HL-60 (cell line): ENCODE measurements at regions not wholly inside any gene's neighbourhood (a gene's known extent, or its start where the extent isn't known, plus 50 kb on each side); places are given as distances from the start of the nearest gene placed in this dataset.

ENCODE experiments used
- DNase-seq, 2 experiments: peaks; one replicate each; pipeline ENCODE4 v3.0.0-alpha.2; 2010 to 2020; ENCODE audit warnings: low read depth in 1 of 2, low spot score in 1 of 2
- H3K27ac ChIP-seq: fragments of 250-450 bp; sonication (Bioruptor Pico); replicated peaks from 2 replicates; pipeline ENCODE4 v1.5.1; 2020; ENCODE audit warnings: mild to moderate bottlenecking, moderate library complexity
- H3K27me3 ChIP-seq: fragments of 250-450 bp; sonication (Bioruptor Pico); 2 replicates; pipeline ENCODE4 v1.5.1; 2021; ENCODE audit warnings: mild to moderate bottlenecking, moderate library complexity; ENCODE audit not compliant: insufficient read depth, poor library complexity, severe bottlenecking
- H3K4me3 ChIP-seq: replicated peaks from 2 replicates; pipeline ENCODE4 v1.5.1; 2011; ENCODE audit warnings: mild to moderate bottlenecking, control low read depth, low read length; ENCODE audit not compliant: insufficient read depth
- GABPA ChIP-seq: IDR thresholded peaks from 2 replicates; pipeline ENCODE4 v1.6.1; 2012; ENCODE audit warnings: low read depth
- POLR2AphosphoS5 ChIP-seq: IDR thresholded peaks from 2 replicates; pipeline ENCODE4 v1.6.1; 2012; ENCODE audit warnings: low read depth
- SPI1 ChIP-seq: IDR thresholded peaks from 2 replicates; pipeline ENCODE4 v1.6.1; 2012; ENCODE audit warnings: low read depth, mild to moderate bottlenecking, borderline replicate concordance
- TF ChIP-seq, protein P1 (sequence below): IDR thresholded peaks from one replicate; pipeline ENCODE4 v1.5.1; 2011; ENCODE audit warnings: low read length, control low read depth, inconsistent platforms; ENCODE audit not compliant: insufficient read depth
- TF ChIP-seq, protein P2 (sequence below): IDR thresholded peaks from 2 replicates; pipeline ENCODE4 v1.6.1; 2012; ENCODE audit warnings: low read depth; ENCODE audit not compliant: insufficient replicate concordance

DNA sequence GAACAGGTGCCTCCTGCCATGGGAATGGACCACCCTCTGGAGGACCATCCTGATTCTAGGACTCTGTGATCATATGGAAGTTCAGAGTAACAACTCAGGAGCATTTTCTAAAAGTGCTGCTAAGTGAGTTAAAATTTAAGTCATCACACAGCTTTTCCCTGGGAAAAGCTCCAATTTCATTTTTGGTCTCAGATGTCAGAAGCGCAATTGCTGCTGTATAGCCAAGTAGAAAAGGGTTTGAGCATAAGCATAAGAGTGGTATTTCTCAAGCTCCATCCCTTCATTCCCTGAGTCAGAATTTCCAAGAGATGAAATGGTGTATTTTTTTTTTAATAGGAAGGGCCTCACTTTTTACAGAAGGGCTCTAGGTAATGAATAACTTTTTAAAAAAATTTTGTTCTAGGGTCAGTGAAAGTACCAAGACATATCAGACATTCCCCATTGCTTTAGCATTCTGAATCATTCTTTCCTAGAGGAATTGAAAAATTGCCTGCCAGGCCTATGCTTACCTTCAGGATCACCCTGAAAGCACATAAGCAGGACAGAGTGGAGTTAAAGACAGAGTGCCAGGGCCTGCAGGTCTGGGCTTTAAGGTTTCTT is 564.5 kb upstream of the ISX start:
- no peaks in the 10 kb centered on the region for H3K27me3 ChIP-seq
- TF ChIP-seq SPI1 (no peak), POLR2AphosphoS5 (no peak)
- H3K27ac ChIP-seq: no peak overlapping the region
- no peak for DNase-seq
- no peak overlapping the region for H3K4me3 ChIP-seq

DNA sequence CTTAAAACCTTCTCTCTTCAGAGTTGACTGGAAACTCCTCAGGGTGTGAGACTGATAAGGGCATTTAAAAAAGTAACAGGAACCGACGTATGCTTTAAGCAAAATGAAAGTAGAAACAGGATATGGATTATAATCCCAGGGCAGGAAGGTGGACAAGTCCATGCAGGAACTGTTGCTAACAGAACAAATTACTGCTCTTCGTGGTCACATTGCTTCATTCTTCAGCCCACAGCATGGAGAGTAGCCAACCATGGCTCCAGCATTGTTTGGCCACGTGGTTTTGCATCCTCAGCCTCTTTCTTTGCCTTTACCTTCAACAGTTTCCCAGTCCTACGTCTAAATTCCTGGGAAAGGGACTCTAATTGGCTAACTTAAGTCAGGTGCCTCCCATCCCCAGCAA is 563.1 kb upstream of the ISX start:
- TF ChIP-seq SPI1: no peak
- TF ChIP-seq GABPA: no peak
- TF ChIP-seq, protein P1, sequence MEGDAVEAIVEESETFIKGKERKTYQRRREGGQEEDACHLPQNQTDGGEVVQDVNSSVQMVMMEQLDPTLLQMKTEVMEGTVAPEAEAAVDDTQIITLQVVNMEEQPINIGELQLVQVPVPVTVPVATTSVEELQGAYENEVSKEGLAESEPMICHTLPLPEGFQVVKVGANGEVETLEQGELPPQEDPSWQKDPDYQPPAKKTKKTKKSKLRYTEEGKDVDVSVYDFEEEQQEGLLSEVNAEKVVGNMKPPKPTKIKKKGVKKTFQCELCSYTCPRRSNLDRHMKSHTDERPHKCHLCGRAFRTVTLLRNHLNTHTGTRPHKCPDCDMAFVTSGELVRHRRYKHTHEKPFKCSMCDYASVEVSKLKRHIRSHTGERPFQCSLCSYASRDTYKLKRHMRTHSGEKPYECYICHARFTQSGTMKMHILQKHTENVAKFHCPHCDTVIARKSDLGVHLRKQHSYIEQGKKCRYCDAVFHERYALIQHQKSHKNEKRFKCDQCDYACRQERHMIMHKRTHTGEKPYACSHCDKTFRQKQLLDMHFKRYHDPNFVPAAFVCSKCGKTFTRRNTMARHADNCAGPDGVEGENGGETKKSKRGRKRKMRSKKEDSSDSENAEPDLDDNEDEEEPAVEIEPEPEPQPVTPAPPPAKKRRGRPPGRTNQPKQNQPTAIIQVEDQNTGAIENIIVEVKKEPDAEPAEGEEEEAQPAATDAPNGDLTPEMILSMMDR: no peak
- no peak for TF ChIP-seq POLR2AphosphoS5
- TF ChIP-seq, protein P2, sequence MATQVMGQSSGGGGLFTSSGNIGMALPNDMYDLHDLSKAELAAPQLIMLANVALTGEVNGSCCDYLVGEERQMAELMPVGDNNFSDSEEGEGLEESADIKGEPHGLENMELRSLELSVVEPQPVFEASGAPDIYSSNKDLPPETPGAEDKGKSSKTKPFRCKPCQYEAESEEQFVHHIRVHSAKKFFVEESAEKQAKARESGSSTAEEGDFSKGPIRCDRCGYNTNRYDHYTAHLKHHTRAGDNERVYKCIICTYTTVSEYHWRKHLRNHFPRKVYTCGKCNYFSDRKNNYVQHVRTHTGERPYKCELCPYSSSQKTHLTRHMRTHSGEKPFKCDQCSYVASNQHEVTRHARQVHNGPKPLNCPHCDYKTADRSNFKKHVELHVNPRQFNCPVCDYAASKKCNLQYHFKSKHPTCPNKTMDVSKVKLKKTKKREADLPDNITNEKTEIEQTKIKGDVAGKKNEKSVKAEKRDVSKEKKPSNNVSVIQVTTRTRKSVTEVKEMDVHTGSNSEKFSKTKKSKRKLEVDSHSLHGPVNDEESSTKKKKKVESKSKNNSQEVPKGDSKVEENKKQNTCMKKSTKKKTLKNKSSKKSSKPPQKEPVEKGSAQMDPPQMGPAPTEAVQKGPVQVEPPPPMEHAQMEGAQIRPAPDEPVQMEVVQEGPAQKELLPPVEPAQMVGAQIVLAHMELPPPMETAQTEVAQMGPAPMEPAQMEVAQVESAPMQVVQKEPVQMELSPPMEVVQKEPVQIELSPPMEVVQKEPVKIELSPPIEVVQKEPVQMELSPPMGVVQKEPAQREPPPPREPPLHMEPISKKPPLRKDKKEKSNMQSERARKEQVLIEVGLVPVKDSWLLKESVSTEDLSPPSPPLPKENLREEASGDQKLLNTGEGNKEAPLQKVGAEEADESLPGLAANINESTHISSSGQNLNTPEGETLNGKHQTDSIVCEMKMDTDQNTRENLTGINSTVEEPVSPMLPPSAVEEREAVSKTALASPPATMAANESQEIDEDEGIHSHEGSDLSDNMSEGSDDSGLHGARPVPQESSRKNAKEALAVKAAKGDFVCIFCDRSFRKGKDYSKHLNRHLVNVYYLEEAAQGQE: no peak
- DNase-seq: no peak
- Histone ChIP-seq H3K27ac (no peak overlapping the region), H3K4me3 (no peak overlapping the region), H3K27me3 (no peaks in the 10 kb centered on the region)

DNA sequence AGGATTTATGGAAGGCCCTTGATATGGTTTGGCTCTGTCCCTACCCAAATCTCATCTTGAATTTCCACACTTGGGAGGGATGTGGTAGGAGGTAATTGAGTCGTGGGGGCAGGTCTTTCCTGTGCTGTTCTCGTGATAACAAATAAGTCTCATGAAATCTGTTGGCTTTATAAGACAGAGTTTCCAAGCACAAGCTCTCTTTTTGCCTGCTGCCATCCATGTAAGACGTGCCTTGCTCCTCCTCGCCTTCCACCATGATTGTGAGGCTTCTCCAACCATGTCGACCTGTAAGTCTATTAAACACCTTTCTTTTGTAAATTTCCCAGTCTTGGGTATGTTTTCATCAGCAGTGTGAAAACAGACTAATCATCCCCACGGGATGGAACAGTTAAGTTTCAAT is 557.2 kb upstream of the ISX start:
- DNase-seq: no peak
- H3K4me3 ChIP-seq: no peak overlapping the region
- no peak overlapping the region for H3K27ac ChIP-seq
- TF ChIP-seq, protein P2: no peak
- TF ChIP-seq GABPA (no peak), SPI1 (no peak), POLR2AphosphoS5 (no peak)
- TF ChIP-seq, protein P1: no peak
- H3K27me3 ChIP-seq: no peaks in the 10 kb centered on the region

DNA sequence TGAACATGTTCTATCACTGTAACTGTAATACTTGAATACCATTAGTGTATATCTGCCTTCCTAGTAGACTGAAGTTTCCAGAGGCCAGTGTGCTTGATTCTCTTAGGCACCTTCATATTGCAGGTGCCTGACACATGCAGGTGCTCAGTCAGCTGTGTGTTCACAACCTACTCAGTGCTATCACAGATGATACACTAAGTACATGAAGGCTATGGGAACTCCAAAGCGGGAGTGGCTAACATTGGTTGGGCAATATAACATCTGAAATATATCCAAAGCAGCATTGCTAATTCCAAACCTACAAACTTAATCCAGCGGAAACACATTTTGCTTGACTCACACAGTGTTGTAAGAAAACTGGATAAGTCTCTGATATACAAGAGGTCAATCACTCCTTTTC is 539.3 kb upstream of the ISX start:
- TF ChIP-seq SPI1 (no peak), GABPA (no peak), POLR2AphosphoS5 (no peak)
- TF ChIP-seq, protein P2: no peak
- TF ChIP-seq, protein P1: no peak
- DNase-seq: no peak
- Histone ChIP-seq H3K27ac (no peak overlapping the region), H3K4me3 (no peak overlapping the region), H3K27me3 (no peaks in the 10 kb centered on the region)
